ENCODE measurements at regions not wholly inside any gene's neighbourhood (a gene's known extent, or its start where the extent isn't known, plus 50 kb on each side); places are given as distances from the start of the nearest gene placed in this dataset.

DNA sequence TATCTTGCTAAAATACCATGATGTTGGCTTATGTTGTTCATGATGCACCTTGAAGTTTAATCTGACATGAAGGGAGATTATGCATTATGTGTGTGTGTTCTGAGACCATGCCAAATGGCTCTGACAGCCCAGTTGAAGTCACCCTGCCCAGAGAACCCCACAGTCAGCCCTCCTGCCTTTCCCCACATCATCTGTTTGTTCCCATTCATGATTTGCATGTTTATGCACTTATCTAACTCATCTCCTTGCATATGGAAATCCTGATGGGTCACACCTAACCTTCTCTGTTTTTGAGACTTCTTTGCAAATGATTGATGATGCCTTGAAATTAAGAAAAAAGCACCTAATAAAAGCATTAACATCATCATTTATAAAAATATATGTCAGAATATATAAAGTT lies 752.2 kb downstream of the GALR1 start:
- TF ChIP-seq, protein P1, sequence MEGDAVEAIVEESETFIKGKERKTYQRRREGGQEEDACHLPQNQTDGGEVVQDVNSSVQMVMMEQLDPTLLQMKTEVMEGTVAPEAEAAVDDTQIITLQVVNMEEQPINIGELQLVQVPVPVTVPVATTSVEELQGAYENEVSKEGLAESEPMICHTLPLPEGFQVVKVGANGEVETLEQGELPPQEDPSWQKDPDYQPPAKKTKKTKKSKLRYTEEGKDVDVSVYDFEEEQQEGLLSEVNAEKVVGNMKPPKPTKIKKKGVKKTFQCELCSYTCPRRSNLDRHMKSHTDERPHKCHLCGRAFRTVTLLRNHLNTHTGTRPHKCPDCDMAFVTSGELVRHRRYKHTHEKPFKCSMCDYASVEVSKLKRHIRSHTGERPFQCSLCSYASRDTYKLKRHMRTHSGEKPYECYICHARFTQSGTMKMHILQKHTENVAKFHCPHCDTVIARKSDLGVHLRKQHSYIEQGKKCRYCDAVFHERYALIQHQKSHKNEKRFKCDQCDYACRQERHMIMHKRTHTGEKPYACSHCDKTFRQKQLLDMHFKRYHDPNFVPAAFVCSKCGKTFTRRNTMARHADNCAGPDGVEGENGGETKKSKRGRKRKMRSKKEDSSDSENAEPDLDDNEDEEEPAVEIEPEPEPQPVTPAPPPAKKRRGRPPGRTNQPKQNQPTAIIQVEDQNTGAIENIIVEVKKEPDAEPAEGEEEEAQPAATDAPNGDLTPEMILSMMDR (IDR thresholded peaks at IDR 0.05) = no peak
- no peak for TF ChIP-seq POLR2A (IDR thresholded peaks at IDR 0.05)
